ENCODE measurements at regions not wholly inside any gene's neighbourhood (a gene's known extent, or its start where the extent isn't known, plus 50 kb on each side); places are given as distances from the start of the nearest gene placed in this dataset.

- no peak for DNase-seq (ENCODE audit: low read depth in 1 of 2, low spot score in 1 of 2)
- Histone ChIP-seq H3K36me3 (no peaks in the 10 kb centered on the region), H3K27me3 (no peaks in the 10 kb centered on the region), H3K4me1 (ENCODE audit: low read depth) (no peaks in the 10 kb centered on the region), H3K9me3 (ENCODE audit: low read depth) (no peaks in the 10 kb centered on the region), H3K27ac (no peak overlapping the region), H3K4me3 (no peak overlapping the region)
- TF ChIP-seq CTCF (IDR thresholded peaks at IDR 0.05; ENCODE audit: low read depth, low read length), result no peak
These were observed 63.1 kb upstream of the DPT start for GRCh38 chr1:168792142-168792541.

GRCh38 chr1:168792592-168793125 is 63.7 kb upstream of the DPT start:
- Histone ChIP-seq H3K9me3 (ENCODE audit: low read depth) (no peaks in the 10 kb centered on the region), H3K27me3 (no peaks in the 10 kb centered on the region), H3K4me3 (no peak overlapping the region), H3K36me3 (no peaks in the 10 kb centered on the region), H3K27ac (no peak overlapping the region), H3K4me1 (ENCODE audit: low read depth) (no peaks in the 10 kb centered on the region)
- DNase-seq (ENCODE audit: low read depth in 1 of 2, low spot score in 1 of 2), result no peak
- no peak for TF ChIP-seq CTCF (IDR thresholded peaks at IDR 0.05; ENCODE audit: low read depth, low read length)

- no peaks in the 10 kb centered on the region for H3K36me3 ChIP-seq
- no peak for DNase-seq (ENCODE audit: low read depth in 1 of 2, low spot score in 1 of 2)
- H3K4me3 ChIP-seq, result no peak overlapping the region
- no peaks in the 10 kb centered on the region for H3K9me3 ChIP-seq (ENCODE audit: low read depth)
- no peak for TF ChIP-seq CTCF (IDR thresholded peaks at IDR 0.05; ENCODE audit: low read depth, low read length)
- H3K4me1 ChIP-seq (ENCODE audit: low read depth), result no peaks in the 10 kb centered on the region
- H3K27me3 ChIP-seq, result no peaks in the 10 kb centered on the region
- H3K27ac ChIP-seq, result no peak overlapping the region
These were observed 65.1 kb upstream of the DPT start for GRCh38 chr1:168794057-168794456.

- Histone ChIP-seq H3K4me3 (no peak overlapping the region), H3K27ac (no peak overlapping the region), H3K4me1 (ENCODE audit: low read depth) (no peaks in the 10 kb centered on the region), H3K36me3 (no peaks in the 10 kb centered on the region), H3K9me3 (ENCODE audit: low read depth) (no peaks in the 10 kb centered on the region), H3K27me3 (no peaks in the 10 kb centered on the region)
- no peak for TF ChIP-seq CTCF (IDR thresholded peaks at IDR 0.05; ENCODE audit: low read depth, low read length)
- no peak for DNase-seq (ENCODE audit: low read depth in 1 of 2, low spot score in 1 of 2)
These were observed 66.7 kb upstream of the DPT start for GRCh38 chr1:168795681-168796080.

- peaks cover 20% of the 10 kb centered on the region for H3K4me1 ChIP-seq (ENCODE audit: low read depth)
- H3K27me3 ChIP-seq, result no peaks in the 10 kb centered on the region
- no peak overlapping the region for H3K4me3 ChIP-seq
- no peak for DNase-seq (ENCODE audit: low read depth in 1 of 2, low spot score in 1 of 2)
- H3K36me3 ChIP-seq, result no peaks in the 10 kb centered on the region
- H3K27ac ChIP-seq, result no peak overlapping the region
- TF ChIP-seq CTCF (IDR thresholded peaks at IDR 0.05; ENCODE audit: low read depth, low read length), result no peak
- no peaks in the 10 kb centered on the region for H3K9me3 ChIP-seq (ENCODE audit: low read depth)
These were observed 71.1 kb upstream of the DPT start for GRCh38 chr1:168799927-168800605.

Measured in cardiac muscle cell (in vitro differentiated cells and primary cell).